IPS DF 4.7 (cell line): ENCODE measurements at regions not wholly inside any gene's neighbourhood (a gene's known extent, or its start where the extent isn't known, plus 50 kb on each side); places are given as distances from the start of the nearest gene placed in this dataset.

Source experiments
- DNase-seq: peaks from one replicate; pipeline ENCODE4 v3.0.0-alpha.2; 2013; ENCODE audit warnings: low spot score; ENCODE audit errors: extremely low read depth

GRCh38 chr1:29584362-29584761, 348.0 kb downstream of the PTPRU start:
- DNase-seq = no peak

- no peak for DNase-seq
These were observed 347.4 kb downstream of the PTPRU start for GRCh38 chr1:29583727-29584126.

- DNase-seq = no peak
These were observed 344.9 kb downstream of the PTPRU start for GRCh38 chr1:29581256-29581655.

GRCh38 chr1:29579821-29580425, 343.6 kb downstream of the PTPRU start:
- DNase-seq = no peak

GRCh38 chr1:29577512-29577911, 341.2 kb downstream of the PTPRU start:
- DNase-seq = no peak

- no peak for DNase-seq
These were observed 340.2 kb downstream of the PTPRU start for GRCh38 chr1:29576510-29576909.

GRCh38 chr1:29575826-29576225, 339.5 kb downstream of the PTPRU start:
- DNase-seq = no peak

GRCh38 chr1:29575277-29575676, 339.0 kb downstream of the PTPRU start:
- DNase-seq = no peak

- DNase-seq = no peak
These were observed 338.5 kb downstream of the PTPRU start for GRCh38 chr1:29574871-29575270.

- no peak for DNase-seq
These were observed 333.8 kb downstream of the PTPRU start for GRCh38 chr1:29569971-29570634.

GRCh38 chr1:29567257-29567656, 330.9 kb downstream of the PTPRU start:
- no peak for DNase-seq

- DNase-seq = no peak
These were observed 329.2 kb downstream of the PTPRU start for GRCh38 chr1:29565490-29565889.

- no peak for DNase-seq
These were observed 327.2 kb downstream of the PTPRU start for GRCh38 chr1:29563571-29563970.

GRCh38 chr1:29563092-29563491, 326.8 kb downstream of the PTPRU start:
- DNase-seq = no peak

GRCh38 chr1:29559056-29559455, 322.7 kb downstream of the PTPRU start:
- no peak for DNase-seq

- DNase-seq = no peak
These were observed 321.6 kb downstream of the PTPRU start for GRCh38 chr1:29557701-29558600.

GRCh38 chr1:29557066-29557465, 320.7 kb downstream of the PTPRU start:
- DNase-seq = no peak

GRCh38 chr1:29556657-29557056, 320.3 kb downstream of the PTPRU start:
- no peak for DNase-seq

- DNase-seq = no peak
These were observed 318.8 kb downstream of the PTPRU start for GRCh38 chr1:29555043-29555620.

GRCh38 chr1:29554208-29554778, 318.0 kb downstream of the PTPRU start:
- DNase-seq = no peak

GRCh38 chr1:29551123-29551936, 315.0 kb downstream of the PTPRU start:
- DNase-seq = no peak
